ENCODE measurements at regions not wholly inside any gene's neighbourhood (a gene's known extent, or its start where the extent isn't known, plus 50 kb on each side); places are given as distances from the start of the nearest gene placed in this dataset.

- H2BK15ac ChIP-seq (ENCODE audit: low read length) = no peak overlapping the region
- no peaks in the 10 kb centered on the region for H3K79me1 ChIP-seq (ENCODE audit: low read depth, low read length)
- H4K20me1 ChIP-seq (replicated peaks in 1 of 2; ENCODE audit: control insufficient read depth in 1 of 2, insufficient read depth in 2 of 2, low read length in 2 of 2) = no peaks in the 10 kb centered on the region
- H3K9ac ChIP-seq (replicated peaks in 1 of 4; ENCODE audit: extremely low read depth in 1 of 4, low read depth in 3 of 4, low read length in 3 of 4) = no peak overlapping the region
- no peak overlapping the region for H2BK5ac ChIP-seq (ENCODE audit: low read depth, low read length)
- POLR2A ChIA-PET (ENCODE audit: partially characterized antibody) = no interaction called here
- no peak for DNase-seq (ENCODE audit: low read depth in 1 of 2, low spot score in 2 of 2)
- H3K14ac ChIP-seq (ENCODE audit: insufficient read length) = no peak overlapping the region
- H3K79me2 ChIP-seq (ENCODE audit: control insufficient read depth in 1 of 2, insufficient read depth in 2 of 2, low read length in 2 of 2) = no peaks in the 10 kb centered on the region
- no peak overlapping the region for H3K56ac ChIP-seq (replicated peaks; ENCODE audit: insufficient read length, low read depth, low read length)
- 90% methylated on average over 4 of the region's 4 CpGs; no CpG with 5 or more reads in 1 of the 2 experiments for WGBS, 2 experiments (ENCODE audit: extremely low coverage in 1 of 2, insufficient coverage in 1 of 2, insufficient read length in 1 of 2, insufficient replicate concordance in 2 of 2, low coverage in 1 of 2, low lambda C conversion rate in 2 of 2, missing lambda C conversion rate in 1 of 2)
- H4K91ac ChIP-seq (replicated peaks; ENCODE audit: insufficient read length, low read length) = no peak overlapping the region
- no peak for FAIRE-seq
- H3K23me2 ChIP-seq (ENCODE audit: low read depth, low read length) = no peaks in the 10 kb centered on the region; the same call in 1 of the 2 replicates
- no peak overlapping the region for H2BK120ac ChIP-seq (replicated peaks; ENCODE audit: low read depth, low read length)
- no peak overlapping the region for H3K4ac ChIP-seq (replicated peaks; ENCODE audit: insufficient read length, low read depth, low read length)
- no peak for TF ChIP-seq POLR2A (IDR thresholded peaks at IDR 0.05; ENCODE audit: control extremely low read depth in 1 of 2, low read depth in 2 of 2, low read length in 2 of 2)
- no peak for TF ChIP-seq SIN3A (conservative IDR thresholded peaks at IDR 0.05 in 1 of 2, IDR thresholded peaks at IDR 0.05 in 1 of 2; ENCODE audit: low read depth in 1 of 2, low read length in 2 of 2)
- no peak for TF ChIP-seq RFX5 (IDR thresholded peaks at IDR 0.05; ENCODE audit: borderline replicate concordance, low read depth, low read length)
- TF ChIP-seq CTCF (IDR thresholded peaks at IDR 0.05; ENCODE audit: control extremely low read depth in 1 of 3, insufficient read depth in 1 of 3, low read depth in 1 of 3, low read length in 3 of 3) = no peak
- no peak for TF ChIP-seq RBBP5 (IDR thresholded peaks at IDR 0.05; ENCODE audit: borderline replicate concordance, low read depth, low read length)
- no peak overlapping the region for H3K23ac ChIP-seq (ENCODE audit: insufficient read length)
- H3K36me3 ChIP-seq (ENCODE audit: control insufficient read depth in 2 of 4, insufficient read depth in 4 of 4, low read length in 3 of 4) = no peaks in the 10 kb centered on the region
- no peak overlapping the region for H2AFZ ChIP-seq (ENCODE audit: low read length)
- H3K18ac ChIP-seq (ENCODE audit: extremely low read depth, low read length) = no peak overlapping the region
- no peak overlapping the region for H2AK5ac ChIP-seq (ENCODE audit: low read depth, low read length)
- H4K8ac ChIP-seq (ENCODE audit: extremely low read depth, insufficient read depth, low read length) = no peak overlapping the region
- no peak overlapping the region for H3K4me3 ChIP-seq (ENCODE audit: extremely low read depth in 1 of 4, insufficient read depth in 2 of 4, low read depth in 3 of 4, low read length in 4 of 4)
- no peaks in the 10 kb centered on the region for H3K4me1 ChIP-seq (replicated peaks in 1 of 4; ENCODE audit: control insufficient read depth in 3 of 4, insufficient read depth in 4 of 4, low read length in 3 of 4)
- H3K4me2 ChIP-seq (ENCODE audit: insufficient read depth in 1 of 2, low read depth in 2 of 2, low read length in 2 of 2) = no peak overlapping the region
- H2BK12ac ChIP-seq (ENCODE audit: low read depth, low read length) = no peak overlapping the region
- CTCF ChIA-PET (ENCODE audit: partially characterized antibody) = interaction anchor here (0.7 to 1.1 kb wide), 3 partner anchors 32 to 552 kb away, joined by 3 read pairs; no protein-coding TSS in a partner anchor
- H4K5ac ChIP-seq (ENCODE audit: insufficient read length, low read depth, low read length) = no peak overlapping the region
- no peaks in the 10 kb centered on the region for H3K27me3 ChIP-seq (replicated peaks in 1 of 4; ENCODE audit: control insufficient read depth in 3 of 4, extremely low read depth in 1 of 4, insufficient read depth in 3 of 4, low read length in 3 of 4)
- H3K27ac ChIP-seq (ENCODE audit: low read depth, low read length) = no peak overlapping the region
- H2BK20ac ChIP-seq (ENCODE audit: low read length) = no peak overlapping the region
- H3K9me3 ChIP-seq (ENCODE audit: insufficient read depth in 2 of 2, low read depth in 1 of 2, low read length in 1 of 2) = no peaks in the 10 kb centered on the region
Measured at GRCh38 chr4:13900780-13901179, 273.3 kb upstream of the BOD1L1 start.

Data from H1 (cell line).